ENCODE measurements at regions not wholly inside any gene's neighbourhood (a gene's known extent, or its start where the extent isn't known, plus 50 kb on each side); places are given as distances from the start of the nearest gene placed in this dataset.

- H3K4me3 ChIP-seq (ENCODE audit: low read depth, low read length), result no peak overlapping the region
Measured at GRCh38 chr14:98118749-98119148, 1153.2 kb downstream of the BCL11B start.

- no peak overlapping the region for H3K4me3 ChIP-seq (ENCODE audit: low read depth, low read length)
Measured at GRCh38 chr14:98119739-98120138, 1152.3 kb downstream of the BCL11B start.

GRCh38 chr14:98120831-98121464, 1151.0 kb downstream of the BCL11B start:
- no peak overlapping the region for H3K4me3 ChIP-seq (ENCODE audit: low read depth, low read length)

GRCh38 chr14:98122527-98122926, 1149.5 kb downstream of the BCL11B start:
- H3K4me3 ChIP-seq (ENCODE audit: low read depth, low read length), result no peak overlapping the region

- no peak overlapping the region for H3K4me3 ChIP-seq (ENCODE audit: low read depth, low read length)
Measured at GRCh38 chr14:98130691-98131090, 1141.3 kb downstream of the BCL11B start.

GRCh38 chr14:98131406-98131805, 1140.6 kb downstream of the BCL11B start:
- H3K4me3 ChIP-seq (ENCODE audit: low read depth, low read length), result no peak overlapping the region

GRCh38 chr14:98133806-98134205, 1138.2 kb downstream of the BCL11B start:
- no peak overlapping the region for H3K4me3 ChIP-seq (ENCODE audit: low read depth, low read length)

- H3K4me3 ChIP-seq (ENCODE audit: low read depth, low read length), result no peak overlapping the region
Measured at GRCh38 chr14:98136012-98136789, 1135.8 kb downstream of the BCL11B start.

GRCh38 chr14:98137131-98138025, 1134.6 kb downstream of the BCL11B start:
- H3K4me3 ChIP-seq (ENCODE audit: low read depth, low read length), result no peak overlapping the region

- no peak overlapping the region for H3K4me3 ChIP-seq (ENCODE audit: low read depth, low read length)
Measured at GRCh38 chr14:98138666-98139065, 1133.3 kb downstream of the BCL11B start.

- no peak overlapping the region for H3K4me3 ChIP-seq (ENCODE audit: low read depth, low read length)
Measured at GRCh38 chr14:98140862-98141530, 1131.0 kb downstream of the BCL11B start.

- H3K4me3 ChIP-seq (ENCODE audit: low read depth, low read length), result no peak overlapping the region
Measured at GRCh38 chr14:98143566-98143965, 1128.4 kb downstream of the BCL11B start.

GRCh38 chr14:98144964-98145363, 1127.0 kb downstream of the BCL11B start:
- no peak overlapping the region for H3K4me3 ChIP-seq (ENCODE audit: low read depth, low read length)

- H3K4me3 ChIP-seq (ENCODE audit: low read depth, low read length), result no peak overlapping the region
Measured at GRCh38 chr14:98146416-98146815, 1125.6 kb downstream of the BCL11B start.

GRCh38 chr14:98154254-98154653, 1117.7 kb downstream of the BCL11B start:
- H3K4me3 ChIP-seq (ENCODE audit: low read depth, low read length), result no peak overlapping the region

- H3K4me3 ChIP-seq (ENCODE audit: low read depth, low read length), result no peak overlapping the region
Measured at GRCh38 chr14:98156411-98156810, 1115.6 kb downstream of the BCL11B start.

GRCh38 chr14:98160901-98161300, 1111.1 kb downstream of the BCL11B start:
- no peak overlapping the region for H3K4me3 ChIP-seq (ENCODE audit: low read depth, low read length)

GRCh38 chr14:98161356-98161755, 1110.6 kb downstream of the BCL11B start:
- H3K4me3 ChIP-seq (ENCODE audit: low read depth, low read length), result no peak overlapping the region

GRCh38 chr14:98162856-98163805, 1108.9 kb downstream of the BCL11B start:
- no peak overlapping the region for H3K4me3 ChIP-seq (ENCODE audit: low read depth, low read length)

GRCh38 chr14:98163873-98164272, 1108.1 kb downstream of the BCL11B start:
- H3K4me3 ChIP-seq (ENCODE audit: low read depth, low read length), result no peak overlapping the region

All from iPS-11a (cell line).